Endothelial cell of umbilical vein (primary cell): ENCODE measurements at regions not wholly inside any gene's neighbourhood (a gene's known extent, or its start where the extent isn't known, plus 50 kb on each side); places are given as distances from the start of the nearest gene placed in this dataset.

ENCODE experiments used
- CTCF ChIP-seq, 2 donors: IDR thresholded peaks; 1 replicate in 1 of 2; 2 replicates in 1 of 2; pipeline ENCODE4 v1.5.1; 2011; ENCODE audit warnings: low read length in 2 of 2, mild to moderate bottlenecking in 2 of 2, moderate library complexity in 2 of 2, control low read depth in 1 of 2, inconsistent platforms in 1 of 2, low read depth in 1 of 2; ENCODE audit not compliant: insufficient read depth in 1 of 2; ENCODE audit errors: extremely low read depth in 1 of 2
- EZH2 ChIP-seq: IDR thresholded peaks from 2 replicates; pipeline ENCODE4 v1.6.1; 2012; ENCODE audit warnings: borderline replicate concordance, low read depth, mild to moderate bottlenecking, moderate library complexity, low read length, inconsistent platforms; ENCODE audit not compliant: severe bottlenecking
- GATA2 ChIP-seq: IDR thresholded peaks from 2 replicates; pipeline ENCODE4 v1.7.0; 2011; ENCODE audit warnings: low read depth, mild to moderate bottlenecking, moderate library complexity, mixed read lengths, low read length; ENCODE audit not compliant: insufficient read length, insufficient read depth
- JUN ChIP-seq: IDR thresholded peaks from 2 replicates; pipeline ENCODE4 v1.6.1; 2011; ENCODE audit warnings: borderline replicate concordance, low read depth; ENCODE audit not compliant: insufficient read length, insufficient read depth
- MAX ChIP-seq: IDR thresholded peaks from 2 replicates; pipeline ENCODE4 v1.6.1; 2011; ENCODE audit not compliant: insufficient read depth, insufficient read length
- MYC ChIP-seq: IDR thresholded peaks from one replicate; pipeline ENCODE4 v1.6.1; 2011; ENCODE audit warnings: mild to moderate bottlenecking, low read depth, low read length
- POLR2A ChIP-seq: IDR thresholded peaks from 2 replicates; pipeline ENCODE4 v1.6.1; 2012; ENCODE audit warnings: low read depth, mild to moderate bottlenecking, control low read depth, low read length
- POLR2AphosphoS5 ChIP-seq: IDR thresholded peaks from 2 replicates; pipeline ENCODE4 v1.6.1; 2012; ENCODE audit warnings: low read depth, mild to moderate bottlenecking, control low read depth, low read length, moderate library complexity; ENCODE audit not compliant: insufficient read depth

GRCh38 chr1:181160322-181160721 lies 71.8 kb downstream of the IER5 start:
- TF ChIP-seq POLR2A (no peak), MYC (no peak), CTCF (IDR thresholded peaks at IDR 0.05; ENCODE audit: extremely low read depth in 1 of 2, insufficient read depth in 1 of 2, low read depth in 1 of 2, low read length in 2 of 2) (no peak), POLR2AphosphoS5 (no peak), MAX (no peak), EZH2 (no peak), JUN (no peak), GATA2 (no peak)
